ENCODE measurements at regions not wholly inside any gene's neighbourhood (a gene's known extent, or its start where the extent isn't known, plus 50 kb on each side); places are given as distances from the start of the nearest gene placed in this dataset.

- no peak for DNase-seq
- Mint-ChIP-seq H3K9me3 (ENCODE audit: low read depth) (peaks cover 12% of the 10 kb centered on the region), H3K27ac (no peak overlapping the region), H3K4me3 (no peak overlapping the region), H3K4me1 (no peaks in the 10 kb centered on the region), H3K36me3 (ENCODE audit: low read depth) (no peaks in the 10 kb centered on the region), H3K27me3 (no peaks in the 10 kb centered on the region)
- intact Hi-C loops (cut with DNase I, micrococcal nuclease): no loop called here
- POLR2A ChIA-PET: no interaction called here
- ATAC-seq: no peak
- CTCF ChIA-PET: no interaction called here
Measured at GRCh38 chr14:29493849-29494248, 433.8 kb downstream of the PRKD1 start.

GRCh38 chr14:29494312-29494711 is 433.3 kb downstream of the PRKD1 start:
- Mint-ChIP-seq H3K4me1 (no peaks in the 10 kb centered on the region), H3K36me3 (ENCODE audit: low read depth) (no peaks in the 10 kb centered on the region), H3K27me3 (no peaks in the 10 kb centered on the region), H3K27ac (no peak overlapping the region), H3K4me3 (no peak overlapping the region), H3K9me3 (ENCODE audit: low read depth) (peaks cover 12% of the 10 kb centered on the region)
- intact Hi-C loops (cut with DNase I, micrococcal nuclease): no loop called here
- ChIA-PET CTCF (no interaction called here), POLR2A (no interaction called here)
- DNase-seq (no peak), ATAC-seq (no peak)

- H3K27ac Mint-ChIP-seq: no peak overlapping the region
- ChIA-PET POLR2A (no interaction called here), CTCF (no interaction called here)
- H3K4me1 Mint-ChIP-seq: no peaks in the 10 kb centered on the region
- H3K36me3 Mint-ChIP-seq (ENCODE audit: low read depth): no peaks in the 10 kb centered on the region
- no peaks in the 10 kb centered on the region for H3K27me3 Mint-ChIP-seq
- no peak overlapping the region for H3K4me3 Mint-ChIP-seq
- H3K9me3 Mint-ChIP-seq (ENCODE audit: low read depth): peaks cover 9% of the 10 kb centered on the region
- intact Hi-C loops (cut with DNase I, micrococcal nuclease): no loop called here
- DNase-seq: no peak
- no peak for ATAC-seq
Measured at GRCh38 chr14:29503903-29504302, 423.7 kb downstream of the PRKD1 start.

- CTCF ChIA-PET: interaction anchor here (1.1 kb wide), 1 partner anchor 11 kb away, joined by 4 read pairs; no protein-coding TSS in a partner anchor
- DNase-seq: no peak
- no peak for ATAC-seq
- H3K4me3 Mint-ChIP-seq: no peak overlapping the region
- intact Hi-C loops (cut with DNase I, micrococcal nuclease): no loop called here
- peaks cover 13% of the 10 kb centered on the region for H3K9me3 Mint-ChIP-seq (ENCODE audit: low read depth)
- POLR2A ChIA-PET: no interaction called here
- H3K36me3 Mint-ChIP-seq (ENCODE audit: low read depth): no peaks in the 10 kb centered on the region
- no peaks in the 10 kb centered on the region for H3K4me1 Mint-ChIP-seq
- H3K27ac Mint-ChIP-seq: no peak overlapping the region
- H3K27me3 Mint-ChIP-seq: no peaks in the 10 kb centered on the region
Measured at GRCh38 chr14:29518335-29518734, 409.3 kb downstream of the PRKD1 start.

- Mint-ChIP-seq H3K36me3 (ENCODE audit: low read depth) (no peaks in the 10 kb centered on the region), H3K4me3 (no peak overlapping the region), H3K27me3 (no peaks in the 10 kb centered on the region), H3K27ac (no peak overlapping the region), H3K9me3 (ENCODE audit: low read depth) (peaks cover 8% of the 10 kb centered on the region), H3K4me1 (no peaks in the 10 kb centered on the region)
- intact Hi-C loops (cut with DNase I, micrococcal nuclease): loop anchor here in 1 of 2 experiments (1.0 kb wide), 1 partner anchor 764 kb away; no protein-coding TSS in a partner anchor
- ChIA-PET POLR2A (no interaction called here), CTCF (interaction anchor here (0.6 kb wide), 1 partner anchor 114 kb away, joined by 3 read pairs; no protein-coding TSS in a partner anchor)
- no peak for ATAC-seq
- peak; percentile 28 for DNase-seq
Measured at GRCh38 chr14:29521526-29522137, 406.0 kb downstream of the PRKD1 start.
